ENCODE measurements at regions not wholly inside any gene's neighbourhood (a gene's known extent, or its start where the extent isn't known, plus 50 kb on each side); places are given as distances from the start of the nearest gene placed in this dataset.
A peak's percentile ranks its signal among the peaks of the same experiment; 100 is the strongest.
"Not testable (repeated sequence)": the region's sequence is repeated elsewhere in the genome, so short reads cannot be mapped to it uniquely, and the experiment has no call there.

DNA sequence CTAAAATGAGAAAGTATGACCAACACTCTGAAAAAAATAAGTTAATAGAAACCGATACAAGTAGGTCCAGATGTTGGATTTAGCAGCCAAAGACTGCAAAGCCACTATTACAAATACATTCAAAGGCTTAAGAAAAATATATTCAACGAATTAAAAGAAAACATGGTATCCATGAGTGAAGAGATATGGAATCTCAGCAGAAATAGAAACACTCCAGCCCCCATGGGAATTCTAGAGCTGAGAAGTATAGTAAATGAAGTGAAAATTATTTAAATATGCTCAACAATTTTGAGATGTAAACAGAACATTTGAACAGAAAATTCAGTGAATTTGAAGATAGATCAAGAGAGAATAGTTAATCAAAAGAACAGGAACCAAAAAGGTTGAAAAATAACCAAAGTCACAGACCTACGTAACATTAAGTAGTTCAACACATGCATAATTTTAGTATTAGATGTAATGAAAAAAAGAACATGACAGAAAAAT is 72.0 kb upstream of the WIPF3 start:
- no peak for DNase-seq (ENCODE audit: low read depth)
- H3K4me3 ChIP-seq (ENCODE audit: low read depth, low read length) = no peak overlapping the region
- TF ChIP-seq, protein P1, sequence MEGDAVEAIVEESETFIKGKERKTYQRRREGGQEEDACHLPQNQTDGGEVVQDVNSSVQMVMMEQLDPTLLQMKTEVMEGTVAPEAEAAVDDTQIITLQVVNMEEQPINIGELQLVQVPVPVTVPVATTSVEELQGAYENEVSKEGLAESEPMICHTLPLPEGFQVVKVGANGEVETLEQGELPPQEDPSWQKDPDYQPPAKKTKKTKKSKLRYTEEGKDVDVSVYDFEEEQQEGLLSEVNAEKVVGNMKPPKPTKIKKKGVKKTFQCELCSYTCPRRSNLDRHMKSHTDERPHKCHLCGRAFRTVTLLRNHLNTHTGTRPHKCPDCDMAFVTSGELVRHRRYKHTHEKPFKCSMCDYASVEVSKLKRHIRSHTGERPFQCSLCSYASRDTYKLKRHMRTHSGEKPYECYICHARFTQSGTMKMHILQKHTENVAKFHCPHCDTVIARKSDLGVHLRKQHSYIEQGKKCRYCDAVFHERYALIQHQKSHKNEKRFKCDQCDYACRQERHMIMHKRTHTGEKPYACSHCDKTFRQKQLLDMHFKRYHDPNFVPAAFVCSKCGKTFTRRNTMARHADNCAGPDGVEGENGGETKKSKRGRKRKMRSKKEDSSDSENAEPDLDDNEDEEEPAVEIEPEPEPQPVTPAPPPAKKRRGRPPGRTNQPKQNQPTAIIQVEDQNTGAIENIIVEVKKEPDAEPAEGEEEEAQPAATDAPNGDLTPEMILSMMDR (IDR thresholded peaks at IDR 0.05; ENCODE audit: control insufficient read depth, extremely low read depth, insufficient read depth) = no peak

DNA sequence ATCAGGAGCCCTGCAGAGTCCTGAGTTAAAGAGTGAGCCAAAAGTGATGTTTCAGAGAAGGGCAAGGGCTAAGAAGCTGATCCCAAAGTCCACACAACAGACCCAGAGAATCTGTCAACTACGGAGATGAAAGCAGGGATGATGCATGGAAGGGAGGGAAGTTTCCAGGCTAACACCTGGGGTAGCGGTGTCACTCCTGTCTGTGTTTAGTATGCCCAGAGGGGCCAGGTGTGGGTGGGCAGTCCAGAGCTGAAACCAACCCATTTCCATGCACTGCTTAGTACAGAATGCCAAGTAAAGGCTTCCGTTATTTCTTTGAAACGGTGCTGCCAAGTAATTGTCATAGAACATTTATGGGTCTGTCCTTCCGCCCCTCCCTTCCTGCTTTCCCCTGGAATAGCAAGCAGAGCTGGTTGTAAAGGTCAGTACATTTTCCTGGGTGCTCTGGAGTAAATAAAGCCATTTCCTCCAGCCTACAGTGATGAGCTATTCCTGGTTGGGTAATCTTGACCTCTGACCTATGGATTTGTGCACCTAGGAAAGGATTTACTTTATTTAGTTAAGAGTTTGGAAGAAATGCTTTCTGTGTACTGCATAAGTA is 58.6 kb upstream of the WIPF3 start:
- not testable (repeated sequence) for H3K4me3 ChIP-seq (ENCODE audit: low read depth, low read length); DNase-seq (ENCODE audit: low read depth)

DNA sequence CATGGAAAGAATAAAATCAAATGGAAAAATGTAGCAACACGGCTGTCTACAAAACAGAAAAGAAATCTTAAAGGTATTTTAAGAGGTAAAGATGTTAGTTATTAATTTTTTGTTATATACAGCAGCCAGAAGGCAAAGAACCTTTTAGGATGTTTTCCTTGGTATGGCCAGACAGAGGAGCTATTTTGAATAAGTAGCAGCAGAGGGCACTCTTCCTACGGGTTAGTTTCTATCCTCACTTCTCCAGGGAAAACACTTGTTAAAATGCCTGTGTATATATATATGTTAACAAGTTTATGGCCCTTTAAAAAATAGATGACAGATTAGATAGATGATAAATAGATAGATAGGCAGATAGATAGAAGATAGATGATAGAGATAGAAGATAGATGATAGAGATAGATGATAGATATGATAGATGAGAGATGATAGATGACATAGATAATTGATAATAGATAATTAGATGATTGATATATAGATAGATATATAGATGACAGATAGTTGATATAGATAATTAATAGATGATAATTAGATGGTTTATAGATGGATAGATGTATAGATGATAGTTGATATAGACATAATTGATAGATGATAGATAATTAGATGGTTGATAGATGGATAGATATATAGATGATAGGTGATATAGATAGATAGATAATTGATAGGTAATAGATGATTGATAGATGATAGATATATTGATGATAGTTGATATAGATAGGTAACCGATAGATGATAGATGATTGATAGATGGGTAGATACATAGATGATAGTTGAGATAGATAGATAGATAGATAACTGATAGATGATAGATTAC is 57.8 kb upstream of the WIPF3 start:
- DNase-seq (ENCODE audit: low read depth) = peak; percentile 61
- TF ChIP-seq, protein P1 (IDR thresholded peaks at IDR 0.05; ENCODE audit: control insufficient read depth, extremely low read depth, insufficient read depth) = peak; percentile 47
- H3K4me3 ChIP-seq (ENCODE audit: low read depth, low read length) = no peak overlapping the region

DNA sequence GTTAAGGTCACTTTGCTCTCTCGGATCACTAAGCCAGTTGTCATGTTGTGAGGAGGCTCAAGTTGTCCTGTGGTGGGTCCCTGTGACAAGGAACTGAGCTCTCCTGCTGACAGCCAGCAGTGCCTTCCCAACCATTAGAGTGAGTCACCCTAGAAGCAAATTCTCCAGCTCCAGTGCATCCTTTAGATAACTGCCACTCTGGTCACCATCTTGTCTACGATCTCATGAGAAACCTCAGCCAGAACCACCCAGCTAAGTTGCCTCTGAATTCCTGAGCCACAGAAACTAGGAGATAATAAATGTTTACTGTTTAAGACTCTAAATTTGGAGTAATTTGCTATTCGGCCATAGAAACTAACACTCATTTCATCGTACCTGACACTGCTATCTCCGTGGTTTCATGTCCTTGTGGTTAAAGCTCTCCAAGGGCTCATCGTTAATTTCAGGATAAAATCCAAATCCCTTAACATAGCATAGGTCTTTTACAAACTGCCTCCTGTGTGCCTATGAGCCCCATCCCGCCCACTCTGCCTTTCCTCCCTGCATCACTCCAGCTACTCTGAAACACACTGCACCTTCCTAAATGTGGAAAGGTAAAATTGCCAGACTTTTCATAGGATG is 56.5 kb upstream of the WIPF3 start:
- no peak for DNase-seq (ENCODE audit: low read depth)
- TF ChIP-seq, protein P1 (IDR thresholded peaks at IDR 0.05; ENCODE audit: control insufficient read depth, extremely low read depth, insufficient read depth) = no peak
- no peak overlapping the region for H3K4me3 ChIP-seq (ENCODE audit: low read depth, low read length)

- DNase-seq (ENCODE audit: low read depth); H3K4me3 ChIP-seq (ENCODE audit: low read depth, low read length): not testable (repeated sequence)
These were observed 55.9 kb upstream of the WIPF3 start for GRCh38 chr7:29750373-29750940.

DNA sequence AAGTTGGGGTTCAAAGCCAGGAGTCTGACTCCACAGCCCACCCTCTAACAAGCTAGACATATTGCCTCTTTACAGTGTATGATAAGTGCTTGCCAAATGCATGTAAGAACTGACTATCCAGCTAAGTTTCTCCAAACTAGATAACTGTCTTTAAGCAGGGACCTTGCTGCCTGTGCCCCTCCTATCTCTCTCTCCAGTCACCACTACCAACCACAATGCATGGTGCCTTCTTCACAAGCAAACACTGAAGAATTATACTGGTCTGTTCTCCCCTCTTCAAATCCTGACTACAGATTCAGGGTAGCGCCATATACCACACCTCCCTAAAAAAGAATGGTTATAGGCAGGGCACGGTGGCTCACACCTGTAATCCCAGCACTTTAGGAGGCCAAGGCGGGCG is 55.3 kb upstream of the WIPF3 start:
- not testable (repeated sequence) for DNase-seq (ENCODE audit: low read depth)

GRCh38 chr7:29754874-29755490 is 51.3 kb upstream of the WIPF3 start:
- no peak overlapping the region for H3K4me3 ChIP-seq (ENCODE audit: low read depth, low read length)
- no peak for DNase-seq (ENCODE audit: low read depth)
- TF ChIP-seq, protein P1 (IDR thresholded peaks at IDR 0.05; ENCODE audit: control insufficient read depth, extremely low read depth, insufficient read depth) = no peak

More for the DNA sequence above, 55.3 kb upstream of the WIPF3 start:
- not testable (repeated sequence) for H3K4me3 ChIP-seq (ENCODE audit: low read depth, low read length)
